Heart right ventricle (tissue), 16 donors: ENCODE measurements at regions not wholly inside any gene's neighbourhood (a gene's known extent, or its start where the extent isn't known, plus 50 kb on each side); places are given as distances from the start of the nearest gene placed in this dataset.

ENCODE experiments used
- ATAC-seq, 8 donors: fragments of 200-7000 bp; cut with Tn5 transposase; one replicate each; pipeline ENCODE4 v1.9.1; 2020; ENCODE audit warnings: mild to moderate bottlenecking in 8 of 8, moderate library complexity in 8 of 8, moderate number of reproducible peaks in 1 of 8
- DNase-seq, 2 donors: peaks; one replicate each; pipeline ENCODE4 v3.0.0-alpha.2; 2020
- H3K27ac ChIP-seq, 10 donors: fragments of 200-600 bp; sonication (generic) in 2 of 10; one replicate each; pipeline versions ENCODE4 v1.5.0 to v1.8.0; 2020 to 2022; ENCODE audit warnings: mild to moderate bottlenecking in 3 of 10
- H3K27me3 ChIP-seq, 7 donors: fragments of 200-600 bp; one replicate each; pipeline ENCODE4 v1.8.0; 2021 to 2022; ENCODE audit warnings: mild to moderate bottlenecking in 2 of 7
- H3K36me3 ChIP-seq, 9 donors: fragments of 200-600 bp; sonication (generic) in 1 of 9; one replicate each; pipeline versions ENCODE4 v1.5.0 to v1.8.0; 2020 to 2022; ENCODE audit warnings: mild to moderate bottlenecking in 2 of 9
- H3K4me1 ChIP-seq, 9 donors: fragments of 200-600 bp; sonication (generic) in 1 of 9; one replicate each; pipeline versions ENCODE4 v1.5.0 to v1.8.0; 2020 to 2022; ENCODE audit warnings: mild to moderate bottlenecking in 4 of 9
- H3K4me3 ChIP-seq, 10 donors: fragments of 200-600 bp; sonication (generic) in 2 of 10; one replicate each; pipeline versions ENCODE4 v1.5.0 to v1.8.0; 2020 to 2022; ENCODE audit warnings: mild to moderate bottlenecking in 7 of 10, moderate library complexity in 2 of 10
- H3K9me3 ChIP-seq, 11 donors: fragments of 200-600 bp in 10 of 11; sonication (generic) in 2 of 11; one replicate each; pipeline versions ENCODE4 v1.5.0 to v1.8.0; 2013 to 2022; ENCODE audit warnings: mild to moderate bottlenecking in 2 of 11, control low read depth in 1 of 11, moderate library complexity in 1 of 11
- WGBS, 2 donors: extraction: QIAGEN DNeasy Blood & Tissue Kit; methylation state at CpG; one replicate each; pipeline ENCODE4 v1.1.7; 2013; ENCODE audit warnings: inconsistent platforms in 1 of 2; 5-methylcytosine and 5-hydroxymethylcytosine counted together
- intact Hi-C, 10 donors: fragments of 100-400 bp; cut with DNase I; formaldehyde crosslinking; loops; one replicate each; pipeline versions ENCODE4 v1.11.1 to v1.14.2; 2022
- TF ChIP-seq, protein P1 (sequence below), 9 donors: fragments of 200-600 bp; sonication (generic) in 2 of 9; IDR thresholded peaks; one replicate each; pipeline versions ENCODE4 v1.5.0 to v1.8.0; 2021 to 2022; ENCODE audit warnings: antibody characterized with exemption in 9 of 9, mild to moderate bottlenecking in 5 of 9, moderate library complexity in 1 of 9
- donor health status: Arrhythmogenic right ventricular cardiomyopathy.
- donor health status: ischemic (EF 13 %, LVEDD 7.1; RV severe dilation, severe dysfunction).
- donor health status: healthy with polysubstance abuse.
- donor health status: DM: no; HTN: yes; CAD: no.
- donor health status: DM: no; HTN: no; CAD: no.
- donor health status: ischemic (EF 25% LVEDD 6.9; RV normal size, moderate dysfunction).
- donor health status: ischemic (EF 25% LVEDD 5.7; RV mildly dilated, moderate dysfunction).
- donor health status: healthy.
- donor health status: DM: yes; HTN: yes; CAD: no.
- donor health status: Ischemic cardiomyopathy.
- donor health status: ischemic (EF 35%, LVEDD 5.7; RV mildly dilated, moderate dysfunction).
- donor health status: nonischemic (EF 11% LVEDD 7.7; RV severe dilation, severe dysfunction).
- donor health status: DM: yes; HTN: yes; CAD: no.
- donor health status: PGD.
- donor health status: ischemic (EF 29% LVEDD 5.4; RV normal size, mild dysfunction).
- donor health status: nonischemic (EF 23%, LVEDD 6.1; RV moderate dilation, normal function).

GRCh38 chr14:46147452-46147851 is 504.1 kb downstream of the RPL10L start:
- Histone ChIP-seq H3K4me3 (no peak overlapping the region), H3K9me3 (peaks cover 0 to 14% (median 0%) of the 10 kb centered on the region in 11 donors)

GRCh38 chr14:46147024-46147423 is 504.6 kb downstream of the RPL10L start:
- intact Hi-C loops, result no loop called here
- DNase-seq, result no peak
- H3K4me3 ChIP-seq, result no peak overlapping the region
- H3K27me3 ChIP-seq, result no peaks in the 10 kb centered on the region
- 48 to 57% methylated on average over 1 of the region's 1 CpG for WGBS, 2 donors
- no peak for ATAC-seq
- TF ChIP-seq, protein P1, sequence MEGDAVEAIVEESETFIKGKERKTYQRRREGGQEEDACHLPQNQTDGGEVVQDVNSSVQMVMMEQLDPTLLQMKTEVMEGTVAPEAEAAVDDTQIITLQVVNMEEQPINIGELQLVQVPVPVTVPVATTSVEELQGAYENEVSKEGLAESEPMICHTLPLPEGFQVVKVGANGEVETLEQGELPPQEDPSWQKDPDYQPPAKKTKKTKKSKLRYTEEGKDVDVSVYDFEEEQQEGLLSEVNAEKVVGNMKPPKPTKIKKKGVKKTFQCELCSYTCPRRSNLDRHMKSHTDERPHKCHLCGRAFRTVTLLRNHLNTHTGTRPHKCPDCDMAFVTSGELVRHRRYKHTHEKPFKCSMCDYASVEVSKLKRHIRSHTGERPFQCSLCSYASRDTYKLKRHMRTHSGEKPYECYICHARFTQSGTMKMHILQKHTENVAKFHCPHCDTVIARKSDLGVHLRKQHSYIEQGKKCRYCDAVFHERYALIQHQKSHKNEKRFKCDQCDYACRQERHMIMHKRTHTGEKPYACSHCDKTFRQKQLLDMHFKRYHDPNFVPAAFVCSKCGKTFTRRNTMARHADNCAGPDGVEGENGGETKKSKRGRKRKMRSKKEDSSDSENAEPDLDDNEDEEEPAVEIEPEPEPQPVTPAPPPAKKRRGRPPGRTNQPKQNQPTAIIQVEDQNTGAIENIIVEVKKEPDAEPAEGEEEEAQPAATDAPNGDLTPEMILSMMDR (IDR thresholded peaks at IDR 0.05), result no peak
- H3K9me3 ChIP-seq, result peaks cover 0 to 14% (median 0%) of the 10 kb centered on the region in 11 donors
- no peaks in the 10 kb centered on the region for H3K36me3 ChIP-seq
- no peaks in the 10 kb centered on the region for H3K4me1 ChIP-seq
- no peak overlapping the region for H3K27ac ChIP-seq

More at GRCh38 chr14:46147452-46147851, 504.1 kb downstream of the RPL10L start:
- ATAC-seq (no peak), DNase-seq (no peak)
- intact Hi-C loops, result no loop called here
- H3K27ac ChIP-seq, result no peak overlapping the region
- TF ChIP-seq, protein P1 (IDR thresholded peaks at IDR 0.05), result no peak
- H3K4me1 ChIP-seq, result no peaks in the 10 kb centered on the region
- H3K27me3 ChIP-seq, result no peaks in the 10 kb centered on the region
- no peaks in the 10 kb centered on the region for H3K36me3 ChIP-seq

- intact Hi-C loops, result no loop called here
- no peak overlapping the region for H3K4me3 ChIP-seq
- H3K9me3 ChIP-seq, result peaks cover 0 to 4% (median 0%) of the 10 kb centered on the region in 11 donors
- TF ChIP-seq, protein P1 (IDR thresholded peaks at IDR 0.05), result no peak
- H3K27ac ChIP-seq, result no peak overlapping the region
- no peaks in the 10 kb centered on the region for H3K27me3 ChIP-seq
- no peaks in the 10 kb centered on the region for H3K36me3 ChIP-seq
- DNase-seq, result no peak
- 61 to 65% methylated on average over 2 of the region's 2 CpGs for WGBS, 2 donors
- no peak for ATAC-seq
- H3K4me1 ChIP-seq, result no peaks in the 10 kb centered on the region
Measured at GRCh38 chr14:46140445-46140844, 511.1 kb downstream of the RPL10L start.

DNA sequence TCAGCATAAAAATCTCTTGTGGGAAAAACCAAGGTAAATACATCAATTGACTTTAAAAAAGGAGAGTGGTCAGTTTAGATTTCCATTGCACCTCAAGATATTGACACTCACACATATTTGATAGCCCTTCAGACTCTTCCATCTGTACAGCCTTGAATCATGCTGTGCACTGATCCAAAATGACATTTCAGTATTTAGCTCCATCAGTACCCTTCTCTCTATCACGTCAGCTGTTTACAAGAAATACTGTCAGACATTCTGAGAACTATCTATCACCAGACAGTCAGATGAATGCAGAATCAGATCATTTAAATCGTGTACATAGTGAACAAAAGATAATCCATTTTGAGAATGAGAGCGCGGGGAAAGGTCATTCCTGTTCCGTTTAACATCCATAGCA is 511.9 kb downstream of the RPL10L start:
- intact Hi-C loops, result no loop called here
- peaks cover 0 to 4% (median 0%) of the 10 kb centered on the region in 11 donors for H3K9me3 ChIP-seq
- H3K36me3 ChIP-seq, result no peaks in the 10 kb centered on the region
- no peaks in the 10 kb centered on the region for H3K27me3 ChIP-seq
- no peak overlapping the region for H3K27ac ChIP-seq
- 63 to 68% methylated on average over 5 of the region's 5 CpGs for WGBS, 2 donors
- no peaks in the 10 kb centered on the region for H3K4me1 ChIP-seq
- DNase-seq (no peak), ATAC-seq (no peak)
- TF ChIP-seq, protein P1 (IDR thresholded peaks at IDR 0.05), result no peak
- H3K4me3 ChIP-seq, result no peak overlapping the region

DNA sequence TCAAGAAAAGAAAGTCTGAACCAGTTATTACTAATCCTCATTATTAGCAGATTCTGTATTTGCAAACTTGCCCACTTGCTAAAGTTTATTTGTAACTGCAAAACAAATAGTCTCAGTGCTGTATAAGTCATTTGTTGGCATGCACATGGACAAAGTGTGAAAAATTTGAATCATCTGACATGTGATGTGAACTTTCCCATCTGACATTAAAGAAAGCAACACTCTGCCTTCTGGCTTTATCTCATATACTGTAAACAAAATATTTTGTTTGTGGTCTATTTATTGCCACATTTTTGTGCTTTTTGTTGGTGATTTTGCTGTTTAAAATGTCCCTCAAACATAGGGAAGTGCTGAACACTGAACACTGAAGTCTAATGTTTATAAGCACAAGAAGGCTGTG is 513.8 kb downstream of the RPL10L start:
- Histone ChIP-seq H3K36me3 (no peaks in the 10 kb centered on the region), H3K4me3 (no peak overlapping the region), H3K4me1 (no peaks in the 10 kb centered on the region), H3K9me3 (no peaks in the 10 kb centered on the region), H3K27ac (no peak overlapping the region), H3K27me3 (no peaks in the 10 kb centered on the region)
- DNase-seq (no peak), ATAC-seq (no peak)
- intact Hi-C loops, result no loop called here
- TF ChIP-seq, protein P1 (IDR thresholded peaks at IDR 0.05), result no peak
